Esophagus squamous epithelium (tissue), 5 donors: ENCODE measurements at regions not wholly inside any gene's neighbourhood (a gene's known extent, or its start where the extent isn't known, plus 50 kb on each side); places are given as distances from the start of the nearest gene placed in this dataset.

Source experiments
- DNase-seq: peaks from one replicate; lab custom pipeline; 2025; lab: John Stamatoyannopoulos, UW
- H3K27ac ChIP-seq, 4 donors: fragments of 200-600 bp; sonication (generic); one replicate each; pipeline ENCODE4 v1.5.1; 2016 to 2019; ENCODE audit warnings: mild to moderate bottlenecking in 1 of 4
- H3K27me3 ChIP-seq, 4 donors: fragments of 200-600 bp; sonication (generic); 1 replicate in 3 of 4; 2 replicates in 1 of 4; pipeline versions ENCODE4 v1.5.1 to v1.6.0; 2017 to 2021; ENCODE audit warnings: antibody characterized with exemption in 1 of 4
- H3K36me3 ChIP-seq, 3 donors: fragments of 200-600 bp; sonication (generic); one replicate each; pipeline ENCODE4 v1.5.1; 2016 to 2019
- H3K4me1 ChIP-seq, 3 donors: fragments of 200-600 bp; sonication (generic); one replicate each; pipeline ENCODE4 v1.5.1; 2017 to 2019
- H3K4me3 ChIP-seq, 4 donors: fragments of 200-600 bp; sonication (generic); 1 replicate in 3 of 4; 2 replicates in 1 of 4; pipeline ENCODE4 v1.5.1; 2016 to 2019; ENCODE audit warnings: mild to moderate bottlenecking in 2 of 4, moderate library complexity in 1 of 4
- H3K9me3 ChIP-seq, 3 donors: fragments of 200-600 bp; sonication (generic); one replicate each; pipeline ENCODE4 v1.5.1; 2016 to 2019
- CTCF ChIP-seq, 6 experiments: fragments of 450-650 bp in 4 of 6; fragments of 200-600 bp in 2 of 6; sonication (generic) in 2 of 6; IDR thresholded peaks; one replicate each; pipeline ENCODE4 v1.5.1; 2016 to 2019; ENCODE audit warnings: antibody characterized with exemption in 6 of 6, mild to moderate bottlenecking in 4 of 6, moderate library complexity in 4 of 6
- POLR2A ChIP-seq, 4 donors: fragments of 450-650 bp; IDR thresholded peaks; one replicate each; pipeline ENCODE4 v1.6.1; 2017; ENCODE audit warnings: antibody characterized with exemption in 4 of 4, mild to moderate bottlenecking in 4 of 4, moderate library complexity in 3 of 4
- WGBS, 2 donors: methylation state at CpG; one replicate each; pipeline ENCODE4 v1.1.5; 2018; 5-methylcytosine and 5-hydroxymethylcytosine counted together
- intact Hi-C: fragments of 100-400 bp; cut with DNase I; formaldehyde crosslinking; loops from one replicate; pipeline ENCODE4 v1.15.0; 2022
- donor health status: DM: yes; HTN: yes; CAD: no.

GRCh38 chr6:155582016-155582991 is 126.7 kb upstream of the NOX3 start:
- no peak overlapping the region for H3K4me3 ChIP-seq
- H3K36me3 ChIP-seq: no peaks in the 10 kb centered on the region
- no peak overlapping the region for H3K27ac ChIP-seq
- H3K9me3 ChIP-seq: no peaks in the 10 kb centered on the region
- intact Hi-C loops: no loop called here
- 85 to 88% methylated on average over 9 of the region's 9 CpGs for WGBS, 2 donors
- DNase-seq: no peak
- H3K4me1 ChIP-seq: peaks cover 0 to 8% (median 0%) of the 10 kb centered on the region in 3 donors
- TF ChIP-seq POLR2A (IDR thresholded peaks at IDR 0.05): no peak
- no peak for TF ChIP-seq CTCF (IDR thresholded peaks at IDR 0.05)
- no peaks in the 10 kb centered on the region for H3K27me3 ChIP-seq

GRCh38 chr6:155580904-155581303 is 125.3 kb upstream of the NOX3 start:
- 67 to 73% methylated on average over 2 of the region's 2 CpGs for WGBS, 2 donors
- DNase-seq: no peak

GRCh38 chr6:155578251-155578650 is 122.6 kb upstream of the NOX3 start:
- no peak overlapping the region for H3K27ac ChIP-seq
- TF ChIP-seq CTCF (IDR thresholded peaks at IDR 0.05): no peak
- no peak for TF ChIP-seq POLR2A (IDR thresholded peaks at IDR 0.05)
- H3K27me3 ChIP-seq: no peaks in the 10 kb centered on the region
- intact Hi-C loops: no loop called here
- H3K36me3 ChIP-seq: no peaks in the 10 kb centered on the region
- no peak overlapping the region for H3K4me3 ChIP-seq
- H3K9me3 ChIP-seq: no peaks in the 10 kb centered on the region
- H3K4me1 ChIP-seq: no peaks in the 10 kb centered on the region
- no peak for DNase-seq

More at GRCh38 chr6:155580904-155581303, 125.3 kb upstream of the NOX3 start:
- no peak overlapping the region for H3K27ac ChIP-seq
- no peaks in the 10 kb centered on the region for H3K9me3 ChIP-seq
- intact Hi-C loops: no loop called here
- TF ChIP-seq POLR2A (IDR thresholded peaks at IDR 0.05) (no peak), CTCF (IDR thresholded peaks at IDR 0.05) (no peak)
- H3K36me3 ChIP-seq: no peaks in the 10 kb centered on the region
- H3K27me3 ChIP-seq: no peaks in the 10 kb centered on the region
- no peak overlapping the region for H3K4me3 ChIP-seq
- peaks cover 0 to 8% (median 0%) of the 10 kb centered on the region in 3 donors for H3K4me1 ChIP-seq

GRCh38 chr6:155561966-155562364 is 106.3 kb upstream of the NOX3 start:
- DNase-seq: no peak
- H3K27me3 ChIP-seq: no peaks in the 10 kb centered on the region
- TF ChIP-seq CTCF (IDR thresholded peaks at IDR 0.05) (no peak), POLR2A (IDR thresholded peaks at IDR 0.05) (no peak)

GRCh38 chr6:155561257-155561965 is 105.8 kb upstream of the NOX3 start:
- 33 to 38% methylated on average over 1 of the region's 1 CpG for WGBS, 2 donors
- no peaks in the 10 kb centered on the region for H3K36me3 ChIP-seq
- H3K4me3 ChIP-seq: no peak overlapping the region
- DNase-seq: no peak
- TF ChIP-seq CTCF (IDR thresholded peaks at IDR 0.05): no peak
- no peak for TF ChIP-seq POLR2A (IDR thresholded peaks at IDR 0.05)
- H3K27me3 ChIP-seq: no peaks in the 10 kb centered on the region
- no peaks in the 10 kb centered on the region for H3K4me1 ChIP-seq
- intact Hi-C loops: no loop called here
- H3K27ac ChIP-seq: no peak overlapping the region
- no peaks in the 10 kb centered on the region for H3K9me3 ChIP-seq

More at GRCh38 chr6:155561966-155562364, 106.3 kb upstream of the NOX3 start:
- Histone ChIP-seq H3K4me3 (no peak overlapping the region), H3K27ac (no peak overlapping the region), H3K4me1 (no peaks in the 10 kb centered on the region), H3K36me3 (no peaks in the 10 kb centered on the region), H3K9me3 (no peaks in the 10 kb centered on the region)
- intact Hi-C loops: no loop called here
- 65 to 77% methylated on average over 4 of the region's 4 CpGs for WGBS, 2 donors
